Trophoblast cell (in vitro differentiated cells and primary cell): ENCODE measurements at regions not wholly inside any gene's neighbourhood (a gene's known extent, or its start where the extent isn't known, plus 50 kb on each side); places are given as distances from the start of the nearest gene placed in this dataset.

ENCODE experiments used
- DNase-seq, 2 donors: peaks; one replicate each; pipeline ENCODE4 v3.0.0-alpha.2; 2016
- H2AFZ ChIP-seq: 2 replicates; pipeline ENCODE4 v1.6.1; 2013; ENCODE audit warnings: low read length, moderate library complexity, mild to moderate bottlenecking; ENCODE audit not compliant: insufficient read depth, poor library complexity
- H2AK5ac ChIP-seq: 2 replicates; pipeline ENCODE4 v1.6.1; 2013; ENCODE audit warnings: mild to moderate bottlenecking, low read length
- H2BK120ac ChIP-seq: 2 replicates; pipeline ENCODE4 v1.6.1; 2013; ENCODE audit warnings: low read length, mild to moderate bottlenecking, moderate library complexity; ENCODE audit not compliant: insufficient read depth, poor library complexity
- H2BK12ac ChIP-seq: 2 replicates; pipeline ENCODE4 v1.6.1; 2013; ENCODE audit warnings: mild to moderate bottlenecking, low read length, moderate library complexity
- H2BK5ac ChIP-seq: 2 replicates; pipeline ENCODE4 v1.6.1; 2013; ENCODE audit warnings: low read length, low read depth, moderate library complexity, mild to moderate bottlenecking; ENCODE audit not compliant: poor library complexity
- H3K14ac ChIP-seq: 2 replicates; pipeline ENCODE4 v1.6.1; 2013; ENCODE audit warnings: mild to moderate bottlenecking, low read length
- H3K18ac ChIP-seq: 2 replicates; pipeline ENCODE4 v1.6.1; 2013; ENCODE audit warnings: mild to moderate bottlenecking, low read length
- H3K23ac ChIP-seq: 2 replicates; pipeline ENCODE4 v1.6.1; 2013; ENCODE audit warnings: low read length
- H3K27ac ChIP-seq: 2 replicates; pipeline ENCODE4 v1.5.1; 2013; ENCODE audit warnings: low read depth, mild to moderate bottlenecking, inconsistent platforms, low read length, moderate library complexity
- H3K27me3 ChIP-seq: 2 replicates; pipeline ENCODE4 v1.6.1; 2013; ENCODE audit warnings: inconsistent platforms, mild to moderate bottlenecking, low read length, moderate library complexity; ENCODE audit not compliant: insufficient read depth
- H3K36me3 ChIP-seq, 2 experiments: 1 replicate in 1 of 2; 2 replicates in 1 of 2; pipeline ENCODE4 v1.6.1; 2013; ENCODE audit warnings: low read length in 2 of 2, mild to moderate bottlenecking in 2 of 2, moderate library complexity in 1 of 2; ENCODE audit not compliant: insufficient read depth in 2 of 2, control insufficient read depth in 1 of 2
- H3K4ac ChIP-seq: 2 replicates; pipeline ENCODE4 v1.6.1; 2013; ENCODE audit warnings: low read depth, mild to moderate bottlenecking, low read length, moderate library complexity
- H3K4me1 ChIP-seq, 2 experiments: 1 replicate in 1 of 2; 2 replicates in 1 of 2; pipeline ENCODE4 v1.6.1; 2013; ENCODE audit warnings: low read length in 2 of 2, mild to moderate bottlenecking in 2 of 2, moderate library complexity in 1 of 2; ENCODE audit not compliant: insufficient read depth in 2 of 2, control insufficient read depth in 1 of 2
- H3K4me2 ChIP-seq: 2 replicates; pipeline ENCODE4 v1.6.1; 2013; ENCODE audit warnings: inconsistent platforms, mild to moderate bottlenecking, low read length, moderate library complexity
- H3K4me3 ChIP-seq: 2 replicates; pipeline ENCODE4 v1.5.1; 2013; ENCODE audit warnings: mild to moderate bottlenecking, low read depth, low read length, inconsistent platforms
- H3K79me1 ChIP-seq: one replicate; pipeline ENCODE4 v1.6.1; 2013; ENCODE audit warnings: low read length
- H3K79me2 ChIP-seq: 2 replicates; pipeline ENCODE4 v1.6.1; 2013; ENCODE audit warnings: low read length, mild to moderate bottlenecking; ENCODE audit not compliant: control insufficient read depth, insufficient read depth, poor library complexity
- H3K9ac ChIP-seq: 2 replicates; pipeline ENCODE4 v1.6.1; 2013; ENCODE audit warnings: mild to moderate bottlenecking, low read length
- H3K9me3 ChIP-seq: 2 replicates; pipeline ENCODE4 v1.6.1; 2013; ENCODE audit warnings: low read depth, mild to moderate bottlenecking, control low read depth, inconsistent platforms, low read length; ENCODE audit not compliant: insufficient read depth
- H4K12ac ChIP-seq: 2 replicates; pipeline ENCODE4 v1.6.1; 2013; ENCODE audit warnings: low read depth, mild to moderate bottlenecking, low read length, moderate library complexity
- H4K8ac ChIP-seq: 2 replicates; pipeline ENCODE4 v1.6.1; 2013; ENCODE audit warnings: low read depth, mild to moderate bottlenecking, low read length, moderate library complexity
- H4K91ac ChIP-seq: one replicate; pipeline ENCODE4 v1.6.1; 2013; ENCODE audit warnings: low read depth, mild to moderate bottlenecking, low read length, moderate library complexity
- WGBS: extraction: QIAGEN DNeasy Blood & Tissue Kit; methylation state at CpG from one replicate; pipeline ENCODE4 v1.1.7; 2013; ENCODE audit warnings: missing lambda C conversion rate; ENCODE audit not compliant: insufficient read length, insufficient coverage; ENCODE audit errors: extremely low coverage; 5-methylcytosine and 5-hydroxymethylcytosine counted together

GRCh38 chr6:167469101-167469500 is 144.2 kb downstream of the TTLL2 start:
- Histone ChIP-seq H3K79me2 (no peaks in the 10 kb centered on the region), H3K9ac (no peak overlapping the region), H4K91ac (no peak overlapping the region), H3K4me1 (peaks cover 3 to 7% of the 10 kb centered on the region in 2 experiments), H3K4ac (no peak overlapping the region), H3K4me3 (no peak overlapping the region), H3K4me2 (no peak overlapping the region), H4K12ac (no peak overlapping the region), H2BK5ac (no peak overlapping the region), H2BK120ac (no peak overlapping the region), H3K9me3 (peaks cover 2% of the 10 kb centered on the region), H3K36me3 (no peaks in the 10 kb centered on the region), H2AFZ (no peak overlapping the region), H2AK5ac (no peak overlapping the region), H4K8ac (no peak overlapping the region), H3K27ac (no peak overlapping the region), H3K23ac (no peak overlapping the region), H3K79me1 (no peaks in the 10 kb centered on the region), H2BK12ac (no peak overlapping the region), H3K18ac (no peak overlapping the region), H3K27me3 (no peaks in the 10 kb centered on the region), H3K14ac (no peak overlapping the region)
- DNase-seq = no peak
- no CpG with 5 or more reads among the region's 3 CpGs for WGBS

GRCh38 chr6:167469672-167470071 is 144.8 kb downstream of the TTLL2 start:
- H2AFZ ChIP-seq = no peak overlapping the region
- no peak overlapping the region for H4K8ac ChIP-seq
- no peak overlapping the region for H3K4me3 ChIP-seq
- no peak for DNase-seq
- no peak overlapping the region for H3K4me2 ChIP-seq
- no peaks in the 10 kb centered on the region for H3K36me3 ChIP-seq
- peaks cover 2% of the 10 kb centered on the region for H3K9me3 ChIP-seq
- H2BK5ac ChIP-seq = no peak overlapping the region
- no peak overlapping the region for H2AK5ac ChIP-seq
- H3K14ac ChIP-seq = no peak overlapping the region
- no peaks in the 10 kb centered on the region for H3K79me2 ChIP-seq
- WGBS = no CpG with 5 or more reads among the region's 10 CpGs
- no peak overlapping the region for H3K27ac ChIP-seq
- H3K79me1 ChIP-seq = no peaks in the 10 kb centered on the region
- H3K4ac ChIP-seq = no peak overlapping the region
- H3K9ac ChIP-seq = no peak overlapping the region
- H3K23ac ChIP-seq = no peak overlapping the region
- H3K18ac ChIP-seq = no peak overlapping the region
- no peak overlapping the region for H4K12ac ChIP-seq
- H3K4me1 ChIP-seq = peaks cover 3 to 13% of the 10 kb centered on the region in 2 experiments
- no peak overlapping the region for H2BK120ac ChIP-seq
- no peak overlapping the region for H2BK12ac ChIP-seq
- H3K27me3 ChIP-seq = no peaks in the 10 kb centered on the region
- no peak overlapping the region for H4K91ac ChIP-seq

GRCh38 chr6:167470101-167470835 is 145.4 kb downstream of the TTLL2 start:
- H3K4me3 ChIP-seq = no peak overlapping the region
- H2AK5ac ChIP-seq = no peak overlapping the region
- H3K14ac ChIP-seq = no peak overlapping the region
- H3K79me2 ChIP-seq = no peaks in the 10 kb centered on the region
- no peak overlapping the region for H3K18ac ChIP-seq
- no peak overlapping the region for H3K4me2 ChIP-seq
- H3K27me3 ChIP-seq = no peaks in the 10 kb centered on the region
- no peak overlapping the region for H4K8ac ChIP-seq
- H3K4me1 ChIP-seq = peaks cover 3 to 14% of the 10 kb centered on the region in 2 experiments
- H2BK120ac ChIP-seq = no peak overlapping the region
- peaks cover 2% of the 10 kb centered on the region for H3K9me3 ChIP-seq
- H4K12ac ChIP-seq = no peak overlapping the region
- no peak overlapping the region for H2BK5ac ChIP-seq
- WGBS = no CpG with 5 or more reads among the region's 13 CpGs
- H2AFZ ChIP-seq = no peak overlapping the region
- H3K23ac ChIP-seq = no peak overlapping the region
- H3K36me3 ChIP-seq = no peaks in the 10 kb centered on the region
- H3K79me1 ChIP-seq = no peaks in the 10 kb centered on the region
- H3K9ac ChIP-seq = no peak overlapping the region
- H4K91ac ChIP-seq = no peak overlapping the region
- DNase-seq = no peak
- no peak overlapping the region for H3K27ac ChIP-seq
- no peak overlapping the region for H2BK12ac ChIP-seq
- no peak overlapping the region for H3K4ac ChIP-seq

GRCh38 chr6:167470836-167471547 is 146.1 kb downstream of the TTLL2 start:
- Histone ChIP-seq H2BK12ac (no peak overlapping the region), H3K9ac (no peak overlapping the region), H3K14ac (no peak overlapping the region), H4K91ac (no peak overlapping the region), H3K4me3 (no peak overlapping the region), H3K27me3 (no peaks in the 10 kb centered on the region), H3K4me1 (peaks cover 3 to 14% of the 10 kb centered on the region in 2 experiments), H2AK5ac (no peak overlapping the region), H3K79me2 (no peaks in the 10 kb centered on the region), H2BK5ac (no peak overlapping the region), H3K9me3 (peaks cover 2% of the 10 kb centered on the region), H4K8ac (no peak overlapping the region), H2AFZ (no peak overlapping the region), H3K18ac (no peak overlapping the region), H3K36me3 (no peaks in the 10 kb centered on the region), H4K12ac (no peak overlapping the region), H3K79me1 (no peaks in the 10 kb centered on the region), H2BK120ac (no peak overlapping the region), H3K27ac (no peak overlapping the region), H3K23ac (no peak overlapping the region), H3K4ac (no peak overlapping the region), H3K4me2 (no peak overlapping the region)
- no peak for DNase-seq
- no CpG with 5 or more reads among the region's 15 CpGs for WGBS
